Hepatocyte (in vitro differentiated cells): ENCODE measurements at regions not wholly inside any gene's neighbourhood (a gene's known extent, or its start where the extent isn't known, plus 50 kb on each side); places are given as distances from the start of the nearest gene placed in this dataset.
"Not testable (repeated sequence)": the region's sequence is repeated elsewhere in the genome, so short reads cannot be mapped to it uniquely, and the experiment has no call there.

Experiments
- DNase-seq: peaks from one replicate; pipeline ENCODE4 v3.0.0-alpha.2; 2016; ENCODE audit warnings: low spot score
- H2AFZ ChIP-seq: fragments of 200-600 bp; sonication (generic); 2 replicates; pipeline ENCODE4 v1.6.0; 2016; ENCODE audit warnings: antibody characterized with exemption, mild to moderate bottlenecking
- H3K27ac ChIP-seq: fragments of 200-600 bp; sonication (generic); 2 replicates; pipeline ENCODE4 v1.5.1; 2016; ENCODE audit warnings: mild to moderate bottlenecking
- H3K27me3 ChIP-seq: fragments of 200-600 bp; sonication (generic); 2 replicates; pipeline ENCODE4 v1.6.1; 2016
- H3K36me3 ChIP-seq: fragments of 200-600 bp; sonication (generic); replicated peaks from 2 replicates; pipeline ENCODE4 v1.5.1; 2016; ENCODE audit warnings: low read depth; ENCODE audit not compliant: insufficient read depth
- H3K4me1 ChIP-seq: fragments of 200-600 bp; sonication (generic); 2 replicates; pipeline ENCODE4 v1.5.1; 2016; ENCODE audit warnings: mild to moderate bottlenecking, moderate library complexity; ENCODE audit not compliant: insufficient read depth
- H3K4me2 ChIP-seq: fragments of 200-600 bp; sonication (generic); 2 replicates; pipeline ENCODE4 v1.6.0; 2016
- H3K4me3 ChIP-seq: fragments of 200-600 bp; sonication (generic); 2 replicates; pipeline ENCODE4 v1.5.1; 2016; ENCODE audit warnings: mild to moderate bottlenecking
- H3K79me2 ChIP-seq: fragments of 200-600 bp; sonication (generic); 2 replicates; pipeline ENCODE4 v1.6.0; 2017; ENCODE audit warnings: mild to moderate bottlenecking
- H3K9me2 ChIP-seq: fragments of 200-600 bp; sonication (generic); replicated peaks from 2 replicates; pipeline ENCODE4 v1.6.0; 2017; ENCODE audit warnings: mild to moderate bottlenecking; ENCODE audit not compliant: insufficient read depth
- H3K9me3 ChIP-seq: fragments of 200-600 bp; sonication (generic); 2 replicates; pipeline ENCODE4 v1.5.1; 2016; ENCODE audit warnings: low read depth, mild to moderate bottlenecking
- H4K20me1 ChIP-seq: fragments of 200-600 bp; sonication (generic); 2 replicates; pipeline ENCODE4 v1.6.0; 2016; ENCODE audit warnings: mild to moderate bottlenecking; ENCODE audit not compliant: insufficient read depth, poor library complexity, severe bottlenecking
- CTCF ChIP-seq: fragments of 200-600 bp; sonication (generic); IDR thresholded peaks from 2 replicates; pipeline ENCODE4 v1.5.1; 2016; ENCODE audit warnings: antibody characterized with exemption, mild to moderate bottlenecking; ENCODE audit not compliant: poor library complexity
- EZH2 ChIP-seq: fragments of 200-600 bp; sonication (generic); IDR thresholded peaks from 2 replicates; pipeline ENCODE4 v1.6.1; 2016; ENCODE audit warnings: antibody characterized with exemption, mild to moderate bottlenecking, borderline replicate concordance
- EZH2phosphoT487 ChIP-seq: fragments of 200-600 bp; sonication (generic); IDR thresholded peaks from one replicate; pipeline ENCODE4 v1.6.1; 2018; ENCODE audit warnings: antibody characterized with exemption, mild to moderate bottlenecking, low read depth, moderate library complexity; ENCODE audit not compliant: unreplicated experiment, severe bottlenecking
- WGBS: methylation state at CpG from one replicate; pipeline ENCODE4 v1.1.6; 2016; ENCODE audit warnings: low lambda C conversion rate; ENCODE audit errors: missing lambda C conversion rate; 5-methylcytosine and 5-hydroxymethylcytosine counted together

GRCh38 chr1:116292929-116293725, 79.9 kb upstream of the ATP1A1 start:
- no peaks in the 10 kb centered on the region for H4K20me1 ChIP-seq
- H3K36me3 ChIP-seq = no peaks in the 10 kb centered on the region
- no peak overlapping the region for H3K4me3 ChIP-seq
- H3K79me2 ChIP-seq = no peaks in the 10 kb centered on the region
- WGBS = 58% methylated on average over 5 of the region's 5 CpGs
- H2AFZ ChIP-seq = no peak overlapping the region
- H3K27me3 ChIP-seq = no peaks in the 10 kb centered on the region
- no peaks in the 10 kb centered on the region for H3K9me2 ChIP-seq
- TF ChIP-seq EZH2phosphoT487 = no peak
- no peak for TF ChIP-seq EZH2
- TF ChIP-seq CTCF = no peak
- no peak overlapping the region for H3K27ac ChIP-seq
- DNase-seq = no peak
- peaks cover 18% of the 10 kb centered on the region for H3K4me1 ChIP-seq
- H3K9me3 ChIP-seq = no peaks in the 10 kb centered on the region
- no peak overlapping the region for H3K4me2 ChIP-seq

- no peak overlapping the region for H2AFZ ChIP-seq
- no peak overlapping the region for H3K27ac ChIP-seq
- TF ChIP-seq EZH2 (no peak), CTCF (no peak), EZH2phosphoT487 (no peak)
- no peak overlapping the region for H3K4me2 ChIP-seq
- H3K4me1 ChIP-seq = peaks cover 4% of the 10 kb centered on the region
- 96% methylated on average over 7 of the region's 18 CpGs for WGBS
- H3K4me3 ChIP-seq = no peak overlapping the region
- no peaks in the 10 kb centered on the region for H3K9me3 ChIP-seq
- no peaks in the 10 kb centered on the region for H3K36me3 ChIP-seq
- H4K20me1 ChIP-seq = no peaks in the 10 kb centered on the region
- no peaks in the 10 kb centered on the region for H3K27me3 ChIP-seq
- no peaks in the 10 kb centered on the region for H3K9me2 ChIP-seq
- no peak for DNase-seq
- H3K79me2 ChIP-seq = no peaks in the 10 kb centered on the region
Measured at GRCh38 chr1:116297495-116298212, 75.4 kb upstream of the ATP1A1 start.

DNA sequence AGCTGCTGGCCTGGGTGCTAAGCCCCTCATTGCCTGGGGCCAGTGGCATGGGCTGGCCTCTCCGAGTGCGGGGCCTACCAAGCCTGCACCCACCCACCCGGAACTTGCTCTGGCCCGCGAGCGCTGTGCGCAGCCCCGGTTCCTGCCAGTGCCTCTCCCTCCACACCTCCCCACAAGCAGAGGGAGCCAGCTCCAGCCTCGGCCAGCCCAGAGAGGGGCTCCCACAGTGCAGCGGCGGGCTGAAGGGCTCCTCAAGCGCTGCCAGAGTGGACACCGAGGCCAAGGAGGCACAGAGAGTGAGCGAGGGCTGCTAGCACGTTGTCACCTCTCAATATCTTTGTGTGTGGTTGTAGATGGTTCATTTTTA, 74.8 kb upstream of the ATP1A1 start:
- 95% methylated on average over 12 of the region's 15 CpGs for WGBS
- H3K4me3 ChIP-seq, H3K4me2 ChIP-seq: not testable (repeated sequence)

GRCh38 chr1:116298746-116299145, 74.3 kb upstream of the ATP1A1 start:
- Histone ChIP-seq H3K27ac (no peak overlapping the region), H3K79me2 (no peaks in the 10 kb centered on the region)

More for the DNA sequence above, 74.8 kb upstream of the ATP1A1 start:
- H3K9me2 ChIP-seq, H3K4me1 ChIP-seq, H3K36me3 ChIP-seq, H3K27me3 ChIP-seq, H3K79me2 ChIP-seq, DNase-seq, H3K9me3 ChIP-seq, H2AFZ ChIP-seq, H4K20me1 ChIP-seq, H3K27ac ChIP-seq: not testable (repeated sequence)

More at GRCh38 chr1:116298746-116299145, 74.3 kb upstream of the ATP1A1 start:
- H3K4me2 ChIP-seq = no peak overlapping the region
- DNase-seq = no peak
- H4K20me1 ChIP-seq = no peaks in the 10 kb centered on the region
- no peaks in the 10 kb centered on the region for H3K4me1 ChIP-seq
- H3K36me3 ChIP-seq = no peaks in the 10 kb centered on the region
- no peaks in the 10 kb centered on the region for H3K27me3 ChIP-seq
- no peak overlapping the region for H3K4me3 ChIP-seq
- no peaks in the 10 kb centered on the region for H3K9me2 ChIP-seq
- TF ChIP-seq EZH2 (no peak), CTCF (no peak), EZH2phosphoT487 (no peak)
- H3K9me3 ChIP-seq = no peaks in the 10 kb centered on the region
- H2AFZ ChIP-seq = no peak overlapping the region
- WGBS = 92% methylated on average over 4 of the region's 4 CpGs
